ENCODE measurements at regions not wholly inside any gene's neighbourhood (a gene's known extent, or its start where the extent isn't known, plus 50 kb on each side); places are given as distances from the start of the nearest gene placed in this dataset.

DNA sequence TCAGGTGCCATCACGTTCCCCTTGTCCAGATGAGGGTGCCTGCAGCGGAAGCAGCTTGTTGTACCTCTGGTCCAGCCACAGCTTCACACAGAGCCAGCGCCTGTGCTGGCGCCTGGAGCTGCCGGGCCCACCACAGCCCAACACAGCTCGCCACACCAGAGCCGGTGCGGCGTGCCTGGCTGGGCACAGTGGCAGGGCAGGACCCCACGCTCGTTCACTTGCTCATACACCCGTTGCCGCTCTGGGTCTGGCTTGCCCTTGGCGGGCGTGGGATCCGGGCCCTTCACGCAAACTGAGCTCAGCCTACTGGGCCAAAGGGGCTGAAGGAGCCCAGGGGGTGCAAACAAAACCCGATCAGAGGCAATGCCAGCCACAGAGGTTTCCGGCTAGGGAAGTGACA lies 492.5 kb upstream of the MANEA start:
- no peak for DNase-seq
- Mint-ChIP-seq H3K4me3 (no peak overlapping the region), H3K4me1 (ENCODE audit: low read depth) (no peaks in the 10 kb centered on the region), H3K36me3 (ENCODE audit: low read depth) (no peaks in the 10 kb centered on the region), H3K9me3 (no peaks in the 10 kb centered on the region), H3K27ac (no peak overlapping the region), H3K27me3 (no peaks in the 10 kb centered on the region)
- TF ChIP-seq, protein P1, sequence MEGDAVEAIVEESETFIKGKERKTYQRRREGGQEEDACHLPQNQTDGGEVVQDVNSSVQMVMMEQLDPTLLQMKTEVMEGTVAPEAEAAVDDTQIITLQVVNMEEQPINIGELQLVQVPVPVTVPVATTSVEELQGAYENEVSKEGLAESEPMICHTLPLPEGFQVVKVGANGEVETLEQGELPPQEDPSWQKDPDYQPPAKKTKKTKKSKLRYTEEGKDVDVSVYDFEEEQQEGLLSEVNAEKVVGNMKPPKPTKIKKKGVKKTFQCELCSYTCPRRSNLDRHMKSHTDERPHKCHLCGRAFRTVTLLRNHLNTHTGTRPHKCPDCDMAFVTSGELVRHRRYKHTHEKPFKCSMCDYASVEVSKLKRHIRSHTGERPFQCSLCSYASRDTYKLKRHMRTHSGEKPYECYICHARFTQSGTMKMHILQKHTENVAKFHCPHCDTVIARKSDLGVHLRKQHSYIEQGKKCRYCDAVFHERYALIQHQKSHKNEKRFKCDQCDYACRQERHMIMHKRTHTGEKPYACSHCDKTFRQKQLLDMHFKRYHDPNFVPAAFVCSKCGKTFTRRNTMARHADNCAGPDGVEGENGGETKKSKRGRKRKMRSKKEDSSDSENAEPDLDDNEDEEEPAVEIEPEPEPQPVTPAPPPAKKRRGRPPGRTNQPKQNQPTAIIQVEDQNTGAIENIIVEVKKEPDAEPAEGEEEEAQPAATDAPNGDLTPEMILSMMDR (IDR thresholded peaks at IDR 0.05) = no peak
- CTCF ChIA-PET = no interaction called here
- POLR2A ChIA-PET = interaction anchor here (0.6 kb wide), 1 partner anchor 1170 kb away, joined by 3 read pairs; no protein-coding TSS in a partner anchor
- intact Hi-C loops (cut with micrococcal nuclease) = no loop called here
- no peak for ATAC-seq

DNA sequence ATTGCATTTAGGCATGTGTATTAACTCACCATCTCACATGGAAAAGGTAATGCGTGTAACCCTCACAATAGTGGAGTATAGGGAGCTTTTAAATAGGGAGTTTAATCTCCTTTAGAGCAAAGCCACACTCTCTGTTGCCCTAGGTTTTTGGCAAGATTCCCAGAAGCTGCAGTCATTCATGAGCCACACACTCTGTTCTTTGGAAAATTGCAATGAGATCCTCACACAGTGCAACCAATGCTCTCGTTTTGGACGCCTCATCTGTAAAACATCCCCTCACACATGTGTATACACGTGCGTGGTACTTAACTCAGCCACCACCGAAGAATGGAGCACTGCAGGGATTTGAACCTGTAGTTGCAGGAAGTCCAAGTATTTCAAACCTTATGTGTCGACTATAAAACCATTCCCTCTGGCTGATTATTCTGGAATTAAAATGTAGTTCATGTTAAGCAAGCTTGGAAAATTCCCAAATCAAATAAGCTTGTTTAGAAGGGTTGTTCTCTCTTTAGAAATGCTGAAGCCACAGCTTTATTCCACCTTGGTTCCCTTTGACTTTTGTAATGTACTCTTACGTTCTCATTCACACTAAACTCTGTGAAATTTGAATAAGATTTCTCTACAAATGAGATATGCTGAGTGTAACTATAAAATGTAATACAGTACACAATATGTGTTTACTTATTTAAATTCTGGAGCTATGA lies 489.8 kb upstream of the MANEA start:
- no peaks in the 10 kb centered on the region for H3K9me3 Mint-ChIP-seq

DNA sequence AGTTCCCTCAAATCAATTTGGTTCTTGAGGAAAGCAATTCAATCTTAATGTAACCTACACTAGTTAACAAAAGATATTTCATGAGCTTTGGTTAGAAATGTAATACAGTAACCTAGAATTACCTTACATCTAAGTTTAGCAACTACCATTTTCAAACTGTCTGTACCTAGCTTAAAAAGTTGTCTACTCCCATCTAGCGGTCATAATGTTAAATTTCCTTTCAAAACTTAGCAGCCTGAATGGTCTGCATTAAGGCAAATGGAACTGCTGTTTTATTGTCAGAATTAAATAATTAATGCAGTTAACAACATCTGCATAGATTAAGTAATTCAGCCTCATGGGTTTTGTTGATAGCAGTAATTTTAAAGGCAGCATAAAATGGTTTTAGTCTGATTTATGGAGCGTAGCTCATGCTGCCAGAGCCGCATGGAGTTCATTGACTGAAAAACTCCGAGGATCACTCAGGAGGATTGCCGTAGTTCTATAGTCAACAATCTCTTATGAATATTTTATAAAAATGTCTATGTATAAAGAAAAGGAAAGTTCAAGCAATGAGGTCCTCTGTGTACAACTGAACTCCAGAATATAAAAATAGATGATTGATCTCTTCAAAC lies 485.4 kb upstream of the MANEA start:
- H3K27me3 Mint-ChIP-seq = no peaks in the 10 kb centered on the region
- CTCF ChIA-PET = interaction anchor here (1.1 to 2.1 kb wide), 2 partner anchors 8 to 10 kb away, joined by 3 to 5 read pairs; no protein-coding TSS in a partner anchor
- no peak overlapping the region for H3K4me3 Mint-ChIP-seq
- ATAC-seq (no peak), DNase-seq (no peak)
- no peaks in the 10 kb centered on the region for H3K4me1 Mint-ChIP-seq (ENCODE audit: low read depth)
- intact Hi-C loops (cut with micrococcal nuclease) = no loop called here
- POLR2A ChIA-PET = interaction anchor here (0.6 kb wide), 1 partner anchor 9 kb away, joined by 3 read pairs; no protein-coding TSS in a partner anchor
- TF ChIP-seq, protein P1 (IDR thresholded peaks at IDR 0.05) = peak; percentile 50
- no peak overlapping the region for H3K27ac Mint-ChIP-seq
- no peaks in the 10 kb centered on the region for H3K9me3 Mint-ChIP-seq
- no peaks in the 10 kb centered on the region for H3K36me3 Mint-ChIP-seq (ENCODE audit: low read depth)

More for the DNA sequence above, 489.8 kb upstream of the MANEA start:
- TF ChIP-seq, protein P1 (IDR thresholded peaks at IDR 0.05) = no peak
- H3K4me3 Mint-ChIP-seq = no peak overlapping the region
- ATAC-seq (no peak), DNase-seq (no peak)
- POLR2A ChIA-PET = no interaction called here
- CTCF ChIA-PET = no interaction called here
- H3K4me1 Mint-ChIP-seq (ENCODE audit: low read depth) = no peaks in the 10 kb centered on the region
- H3K27me3 Mint-ChIP-seq = no peaks in the 10 kb centered on the region
- no peak overlapping the region for H3K27ac Mint-ChIP-seq
- H3K36me3 Mint-ChIP-seq (ENCODE audit: low read depth) = no peaks in the 10 kb centered on the region
- intact Hi-C loops (cut with micrococcal nuclease) = no loop called here

DNA sequence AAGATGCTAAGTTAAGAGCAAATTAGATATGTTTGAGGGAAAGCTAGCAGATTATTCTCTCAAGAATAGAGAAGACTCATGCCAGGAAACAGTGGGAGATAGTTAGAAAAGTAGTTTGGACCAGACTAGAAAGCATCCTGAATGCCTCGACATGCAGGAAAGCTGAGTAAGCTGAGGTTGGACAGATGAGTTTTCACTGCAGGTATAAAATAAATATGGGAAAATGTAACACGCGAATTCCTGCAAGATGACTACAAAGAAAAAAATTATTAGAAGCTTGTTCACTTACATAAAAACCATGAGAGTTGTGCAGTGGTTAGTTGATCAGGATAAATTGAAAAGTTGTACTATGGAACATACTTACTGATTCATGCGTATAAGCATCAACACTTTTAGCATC lies 484.2 kb upstream of the MANEA start:
- no peak for DNase-seq
- no peak for ATAC-seq
- Mint-ChIP-seq H3K27ac (no peak overlapping the region), H3K4me1 (ENCODE audit: low read depth) (no peaks in the 10 kb centered on the region), H3K9me3 (no peaks in the 10 kb centered on the region), H3K36me3 (ENCODE audit: low read depth) (no peaks in the 10 kb centered on the region), H3K4me3 (no peak overlapping the region), H3K27me3 (no peaks in the 10 kb centered on the region)
- TF ChIP-seq, protein P1 (IDR thresholded peaks at IDR 0.05) = no peak
- ChIA-PET POLR2A (no interaction called here), CTCF (interaction anchor here (0.8 to 2.1 kb wide), 2 partner anchors 9 to 17 kb away, joined by 3 to 5 read pairs; no protein-coding TSS in a partner anchor)
- intact Hi-C loops (cut with micrococcal nuclease) = no loop called here

Data from activated CD8-positive, alpha-beta T cell treated with anti-CD3 and anti-CD28 coated beads for 36 hours (primary cell).